ENCODE measurements at regions not wholly inside any gene's neighbourhood (a gene's known extent, or its start where the extent isn't known, plus 50 kb on each side); places are given as distances from the start of the nearest gene placed in this dataset.

DNA sequence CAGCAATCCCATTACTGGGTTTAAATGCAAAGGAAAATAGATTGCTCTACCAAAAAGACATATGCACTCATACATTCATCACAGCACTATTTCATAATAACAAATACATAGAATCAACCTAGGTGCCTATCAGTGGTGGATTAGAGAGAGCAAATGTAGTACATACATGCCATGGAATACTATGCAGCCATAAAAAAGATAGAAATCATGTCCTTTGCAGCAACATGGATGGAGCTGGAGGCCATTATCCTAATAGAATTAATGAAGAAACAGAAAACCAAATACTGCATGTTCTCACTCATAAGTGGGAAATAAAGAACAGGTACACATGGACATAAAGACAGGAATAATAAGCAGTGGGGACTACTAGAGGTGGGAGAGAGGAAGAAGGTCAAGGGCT is 70.7 kb upstream of the MLIP start:
- intact Hi-C loops (cut with micrococcal nuclease): no loop called here
- Histone ChIP-seq H3K27ac (ENCODE audit: low read depth, low read length) (no peak overlapping the region), H3K27me3 (ENCODE audit: insufficient read depth, low read length) (no peaks in the 10 kb centered on the region), H3K9me3 (ENCODE audit: control insufficient read depth in 1 of 2, low read length in 2 of 2) (no peaks in the 10 kb centered on the region), H3K4me1 (ENCODE audit: insufficient read depth, low read length) (no peaks in the 10 kb centered on the region), H3K36me3 (ENCODE audit: insufficient read depth, low read length) (no peaks in the 10 kb centered on the region), H3K4me3 (ENCODE audit: low read length in 2 of 2) (no peak overlapping the region)
- Mint-ChIP-seq H3K9me3 (peaks cover 0 to 4% (median 0%) of the 10 kb centered on the region in 8 donors), H3K4me3 (no peak overlapping the region), H3K27ac (no peak overlapping the region), H3K36me3 (no peaks in the 10 kb centered on the region), H3K4me1 (no peaks in the 10 kb centered on the region), H3K27me3 (peaks cover 1 to 5% of the 10 kb centered on the region in 2 donors)
- CTCF ChIA-PET (ENCODE audit: partially characterized antibody): interaction anchor here (0.9 kb wide), 1 partner anchor 92 kb away, joined by 3 read pairs; no protein-coding TSS in a partner anchor
- DNase-seq: no peak
- POLR2A ChIA-PET (ENCODE audit: partially characterized antibody): no interaction called here

DNA sequence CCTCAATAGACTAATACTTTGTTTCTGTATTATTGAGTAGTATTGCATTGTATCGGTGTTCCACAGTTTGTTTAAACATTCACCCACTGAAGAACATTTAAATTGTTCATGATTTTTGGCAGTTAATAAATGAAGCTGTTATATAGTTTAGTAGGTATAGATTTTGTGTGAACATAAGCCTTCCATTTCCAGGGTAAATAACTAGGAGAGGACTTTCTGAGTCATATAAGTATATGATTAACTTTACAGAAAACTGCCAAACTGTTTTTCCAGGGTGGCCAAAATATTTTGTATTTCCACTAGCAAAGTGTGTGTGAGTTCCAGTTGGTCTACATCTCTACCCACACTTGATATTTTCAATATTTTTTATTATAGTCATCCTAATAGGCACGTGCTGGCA is 70.0 kb upstream of the MLIP start:
- no peaks in the 10 kb centered on the region for H3K4me1 Mint-ChIP-seq
- no peak for DNase-seq
- Histone ChIP-seq H3K9me3 (ENCODE audit: control insufficient read depth in 1 of 2, low read length in 2 of 2) (no peaks in the 10 kb centered on the region), H3K4me1 (ENCODE audit: insufficient read depth, low read length) (no peaks in the 10 kb centered on the region), H3K27ac (ENCODE audit: low read depth, low read length) (no peak overlapping the region), H3K36me3 (ENCODE audit: insufficient read depth, low read length) (no peaks in the 10 kb centered on the region), H3K4me3 (ENCODE audit: low read length in 2 of 2) (no peak overlapping the region), H3K27me3 (ENCODE audit: insufficient read depth, low read length) (no peaks in the 10 kb centered on the region)
- H3K4me3 Mint-ChIP-seq: no peak overlapping the region
- no peaks in the 10 kb centered on the region for H3K36me3 Mint-ChIP-seq
- H3K27ac Mint-ChIP-seq: no peak overlapping the region
- ChIA-PET POLR2A (ENCODE audit: partially characterized antibody) (no interaction called here), CTCF (ENCODE audit: partially characterized antibody) (interaction anchor here (0.9 kb wide), 1 partner anchor 92 kb away, joined by 3 read pairs; no protein-coding TSS in a partner anchor)
- intact Hi-C loops (cut with micrococcal nuclease): no loop called here
- peaks cover 0 to 4% (median 0%) of the 10 kb centered on the region in 8 donors for H3K9me3 Mint-ChIP-seq
- peaks cover 1 to 5% of the 10 kb centered on the region in 2 donors for H3K27me3 Mint-ChIP-seq

DNA sequence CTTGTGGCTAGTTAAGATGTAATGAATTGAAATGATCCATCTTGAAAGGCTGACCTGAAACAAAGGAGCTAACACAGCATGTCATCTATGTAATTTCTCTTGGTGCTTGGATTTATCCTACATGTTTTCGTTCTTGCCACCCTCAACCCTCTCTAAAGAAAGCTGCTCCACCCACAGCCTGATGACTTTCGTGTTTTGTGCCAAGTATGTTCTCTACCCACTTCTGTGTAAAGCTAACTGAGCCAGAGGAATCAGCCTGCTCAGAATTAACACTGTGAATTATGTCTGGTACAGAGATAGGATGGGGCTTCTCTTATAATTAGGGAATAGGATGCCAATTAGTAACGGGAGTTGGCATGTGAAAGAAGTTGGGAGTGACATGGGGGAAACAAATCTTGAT is 67.9 kb upstream of the MLIP start:
- no peaks in the 10 kb centered on the region for H3K4me1 ChIP-seq (ENCODE audit: insufficient read depth, low read length)
- no peaks in the 10 kb centered on the region for H3K9me3 ChIP-seq (ENCODE audit: control insufficient read depth in 1 of 2, low read length in 2 of 2)
- ChIA-PET POLR2A (ENCODE audit: partially characterized antibody) (no interaction called here), CTCF (ENCODE audit: partially characterized antibody) (no interaction called here)
- no peak overlapping the region for H3K27ac Mint-ChIP-seq
- peaks cover 1 to 5% of the 10 kb centered on the region in 2 donors for H3K27me3 Mint-ChIP-seq
- no peaks in the 10 kb centered on the region for H3K4me1 Mint-ChIP-seq
- H3K27ac ChIP-seq (ENCODE audit: low read depth, low read length): no peak overlapping the region
- peaks cover 0 to 4% (median 0%) of the 10 kb centered on the region in 8 donors for H3K9me3 Mint-ChIP-seq
- no peaks in the 10 kb centered on the region for H3K36me3 Mint-ChIP-seq
- intact Hi-C loops (cut with micrococcal nuclease): no loop called here
- no peaks in the 10 kb centered on the region for H3K27me3 ChIP-seq (ENCODE audit: insufficient read depth, low read length)
- no peaks in the 10 kb centered on the region for H3K36me3 ChIP-seq (ENCODE audit: insufficient read depth, low read length)
- DNase-seq: no peak
- H3K4me3 ChIP-seq (ENCODE audit: low read length in 2 of 2): no peak overlapping the region
- H3K4me3 Mint-ChIP-seq: no peak overlapping the region

DNA sequence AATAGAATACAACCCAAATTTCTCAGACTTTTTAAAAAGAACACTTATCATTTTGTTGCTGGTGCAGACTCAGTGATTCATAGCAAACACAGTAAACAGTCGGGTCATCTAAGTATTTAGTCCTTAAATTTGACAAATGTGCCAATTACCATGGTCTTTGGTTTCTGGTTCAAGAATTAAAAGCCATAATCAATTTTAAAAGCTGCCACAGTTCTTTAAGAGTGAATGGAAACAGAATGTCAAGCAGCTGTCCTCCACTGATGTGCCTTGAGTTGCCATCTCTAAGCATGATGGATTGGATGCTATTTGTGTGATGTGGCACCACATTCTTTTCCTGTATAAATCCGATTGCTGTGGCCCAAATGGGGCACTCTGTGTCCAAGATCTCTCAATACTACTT is 67.2 kb upstream of the MLIP start:
- Histone ChIP-seq H3K27ac (ENCODE audit: low read depth, low read length) (no peak overlapping the region), H3K9me3 (ENCODE audit: control insufficient read depth in 1 of 2, low read length in 2 of 2) (no peaks in the 10 kb centered on the region), H3K4me1 (ENCODE audit: insufficient read depth, low read length) (no peaks in the 10 kb centered on the region), H3K27me3 (ENCODE audit: insufficient read depth, low read length) (no peaks in the 10 kb centered on the region), H3K4me3 (ENCODE audit: low read length in 2 of 2) (no peak overlapping the region), H3K36me3 (ENCODE audit: insufficient read depth, low read length) (no peaks in the 10 kb centered on the region)
- Mint-ChIP-seq H3K4me3 (no peak overlapping the region), H3K4me1 (no peaks in the 10 kb centered on the region), H3K9me3 (peaks cover 0 to 4% (median 0%) of the 10 kb centered on the region in 8 donors), H3K36me3 (no peaks in the 10 kb centered on the region), H3K27me3 (peaks cover 1 to 5% of the 10 kb centered on the region in 2 donors), H3K27ac (no peak overlapping the region)
- POLR2A ChIA-PET (ENCODE audit: partially characterized antibody): no interaction called here
- no peak for DNase-seq
- CTCF ChIA-PET (ENCODE audit: partially characterized antibody): no interaction called here
- intact Hi-C loops (cut with micrococcal nuclease): no loop called here

DNA sequence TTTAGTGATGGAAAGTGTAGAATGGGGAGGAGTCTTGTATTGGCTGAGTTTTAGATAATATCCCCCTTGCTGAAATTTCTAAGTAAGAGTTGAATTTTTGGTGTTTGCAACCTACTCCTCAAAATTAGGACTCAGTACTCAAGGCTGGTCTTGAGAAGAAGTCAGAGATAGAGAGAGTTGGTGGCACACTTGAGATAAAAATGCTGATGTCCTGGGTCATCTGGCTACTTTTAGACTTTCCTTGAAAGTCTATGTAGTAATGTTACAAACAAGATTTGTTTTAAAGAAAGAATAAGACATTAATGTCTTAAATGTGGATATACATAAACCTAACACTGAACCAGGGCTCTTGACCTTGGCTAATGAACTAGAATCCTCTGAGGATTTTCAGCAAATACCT is 62.5 kb upstream of the MLIP start:
- Mint-ChIP-seq H3K36me3 (no peaks in the 10 kb centered on the region), H3K4me3 (no peak overlapping the region), H3K27ac (no peak overlapping the region), H3K4me1 (no peaks in the 10 kb centered on the region), H3K27me3 (peaks cover 0 to 1% of the 10 kb centered on the region in 2 donors), H3K9me3 (peaks cover 0 to 2% (median 0%) of the 10 kb centered on the region in 8 donors)
- no peaks in the 10 kb centered on the region for H3K36me3 ChIP-seq (ENCODE audit: insufficient read depth, low read length)
- DNase-seq: no peak
- H3K4me3 ChIP-seq (ENCODE audit: low read length in 2 of 2): no peak overlapping the region
- ChIA-PET POLR2A (ENCODE audit: partially characterized antibody) (no interaction called here), CTCF (ENCODE audit: partially characterized antibody) (no interaction called here)
- H3K27me3 ChIP-seq (ENCODE audit: insufficient read depth, low read length): no peaks in the 10 kb centered on the region
- no peaks in the 10 kb centered on the region for H3K9me3 ChIP-seq (ENCODE audit: control insufficient read depth in 1 of 2, low read length in 2 of 2)
- H3K4me1 ChIP-seq (ENCODE audit: insufficient read depth, low read length): no peaks in the 10 kb centered on the region
- no peak overlapping the region for H3K27ac ChIP-seq (ENCODE audit: low read depth, low read length)
- intact Hi-C loops (cut with micrococcal nuclease): no loop called here

DNA sequence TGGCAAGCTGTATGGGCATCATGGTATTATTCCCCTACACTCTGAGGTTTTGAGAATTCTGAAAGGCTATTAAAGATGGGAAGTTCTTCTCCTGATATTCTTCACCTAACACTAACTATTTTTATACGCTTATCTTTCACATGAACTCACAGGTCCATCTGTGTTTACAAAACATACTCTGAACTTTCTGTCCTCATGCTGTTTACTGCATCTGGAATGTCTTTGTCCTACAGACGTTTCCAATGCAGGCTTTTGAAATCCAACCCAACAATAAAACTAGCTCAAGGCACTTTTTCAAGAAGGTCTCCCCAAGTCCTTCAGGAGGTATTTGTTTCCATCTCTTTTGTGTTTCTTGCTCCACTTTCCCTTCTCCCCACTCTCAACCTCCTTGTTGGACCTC is 60.5 kb upstream of the MLIP start:
- ChIA-PET POLR2A (ENCODE audit: partially characterized antibody) (no interaction called here), CTCF (ENCODE audit: partially characterized antibody) (no interaction called here)
- no peak for DNase-seq
- no peak overlapping the region for H3K27ac ChIP-seq (ENCODE audit: low read depth, low read length)
- no peak overlapping the region for H3K4me3 ChIP-seq (ENCODE audit: low read length in 2 of 2)
- Mint-ChIP-seq H3K27ac (no peak overlapping the region), H3K9me3 (no peaks in the 10 kb centered on the region), H3K4me3 (no peak overlapping the region), H3K36me3 (no peaks in the 10 kb centered on the region), H3K27me3 (no peaks in the 10 kb centered on the region), H3K4me1 (no peaks in the 10 kb centered on the region)
- H3K27me3 ChIP-seq (ENCODE audit: insufficient read depth, low read length): no peaks in the 10 kb centered on the region
- H3K9me3 ChIP-seq (ENCODE audit: control insufficient read depth in 1 of 2, low read length in 2 of 2): no peaks in the 10 kb centered on the region
- no peaks in the 10 kb centered on the region for H3K36me3 ChIP-seq (ENCODE audit: insufficient read depth, low read length)
- intact Hi-C loops (cut with micrococcal nuclease): no loop called here
- H3K4me1 ChIP-seq (ENCODE audit: insufficient read depth, low read length): no peaks in the 10 kb centered on the region

DNA sequence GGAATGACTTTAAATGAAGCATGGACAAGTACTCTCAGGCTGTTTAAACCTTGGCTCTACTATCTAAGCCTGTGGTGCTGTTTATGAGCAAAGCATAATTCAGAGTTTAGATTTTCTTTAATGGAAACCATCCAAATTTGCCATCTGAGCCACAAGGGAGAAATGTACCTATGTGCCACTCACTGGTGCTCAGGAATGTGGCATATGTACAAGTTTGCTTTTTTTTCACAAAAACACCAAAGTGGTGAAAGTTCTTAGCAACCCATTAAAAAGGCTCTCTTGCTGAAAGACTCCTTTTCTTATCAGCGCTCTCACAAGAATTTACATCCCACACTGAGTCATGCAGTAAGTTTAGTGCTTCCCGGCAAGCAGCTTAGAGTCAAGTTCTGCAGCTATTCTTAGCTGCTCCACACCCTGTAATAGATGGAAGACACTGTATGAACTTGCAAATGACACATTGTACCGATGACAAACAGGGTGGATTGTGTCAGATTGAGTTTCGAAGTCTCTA is 57.3 kb upstream of the MLIP start:
- Histone ChIP-seq H3K27ac (ENCODE audit: low read depth, low read length) (no peak overlapping the region), H3K4me1 (ENCODE audit: insufficient read depth, low read length) (no peaks in the 10 kb centered on the region), H3K4me3 (ENCODE audit: low read length in 2 of 2) (no peak overlapping the region), H3K9me3 (ENCODE audit: control insufficient read depth in 1 of 2, low read length in 2 of 2) (no peaks in the 10 kb centered on the region), H3K27me3 (ENCODE audit: insufficient read depth, low read length) (no peaks in the 10 kb centered on the region), H3K36me3 (ENCODE audit: insufficient read depth, low read length) (no peaks in the 10 kb centered on the region)
- no peaks in the 10 kb centered on the region for H3K4me1 Mint-ChIP-seq
- H3K9me3 Mint-ChIP-seq: no peaks in the 10 kb centered on the region
- no peak for DNase-seq
- H3K27me3 Mint-ChIP-seq: no peaks in the 10 kb centered on the region
- no peak overlapping the region for H3K27ac Mint-ChIP-seq
- ChIA-PET CTCF (ENCODE audit: partially characterized antibody) (no interaction called here), POLR2A (ENCODE audit: partially characterized antibody) (no interaction called here)
- H3K4me3 Mint-ChIP-seq: no peak overlapping the region
- intact Hi-C loops (cut with micrococcal nuclease): no loop called here
- H3K36me3 Mint-ChIP-seq: no peaks in the 10 kb centered on the region

DNA sequence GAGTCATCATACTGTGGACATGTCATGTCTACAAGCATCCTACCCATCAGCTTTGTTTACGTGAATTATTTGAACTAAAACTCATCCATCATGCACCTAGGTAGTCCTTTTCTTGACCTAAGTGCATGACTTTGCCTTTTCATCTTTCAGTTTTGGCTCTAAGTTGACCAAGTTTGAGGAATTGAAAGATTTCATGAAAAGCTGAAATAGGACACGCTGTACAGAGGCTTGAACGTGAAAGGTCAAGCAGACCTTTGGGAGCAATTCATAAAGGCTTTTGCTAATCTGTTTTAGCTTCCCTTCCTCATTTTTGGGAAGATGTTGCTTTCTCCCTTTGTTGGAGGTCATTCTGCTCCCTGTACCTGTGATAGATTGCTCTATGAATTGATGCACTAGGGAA is 55.1 kb upstream of the MLIP start:
- H3K27ac Mint-ChIP-seq: no peak overlapping the region
- H3K4me1 Mint-ChIP-seq: no peaks in the 10 kb centered on the region
- Histone ChIP-seq H3K36me3 (ENCODE audit: insufficient read depth, low read length) (no peaks in the 10 kb centered on the region), H3K4me3 (ENCODE audit: low read length in 2 of 2) (no peak overlapping the region), H3K9me3 (ENCODE audit: control insufficient read depth in 1 of 2, low read length in 2 of 2) (no peaks in the 10 kb centered on the region), H3K4me1 (ENCODE audit: insufficient read depth, low read length) (no peaks in the 10 kb centered on the region), H3K27ac (ENCODE audit: low read depth, low read length) (no peak overlapping the region), H3K27me3 (ENCODE audit: insufficient read depth, low read length) (no peaks in the 10 kb centered on the region)
- H3K9me3 Mint-ChIP-seq: no peaks in the 10 kb centered on the region
- H3K36me3 Mint-ChIP-seq: no peaks in the 10 kb centered on the region
- intact Hi-C loops (cut with micrococcal nuclease): no loop called here
- H3K27me3 Mint-ChIP-seq: no peaks in the 10 kb centered on the region
- H3K4me3 Mint-ChIP-seq: no peak overlapping the region
- POLR2A ChIA-PET (ENCODE audit: partially characterized antibody): no interaction called here
- CTCF ChIA-PET (ENCODE audit: partially characterized antibody): no interaction called here
- DNase-seq: no peak
